HEK293 (cell line): ENCODE measurements at regions not wholly inside any gene's neighbourhood (a gene's known extent, or its start where the extent isn't known, plus 50 kb on each side); places are given as distances from the start of the nearest gene placed in this dataset.

Experiments
- CTCF ChIA-PET: fragments of 350-600 bp; formaldehyde crosslinking; extraction: SDS; loops from one replicate; lab custom pipeline; 2021; ENCODE audit warnings: antibody characterized with exemption; lab: Yijun Ruan, JAX
- POLR2A ChIA-PET: fragments of 300-600 bp; formaldehyde crosslinking; extraction: SDS; loops from one replicate; lab custom pipeline; 2020; ENCODE audit warnings: antibody characterized with exemption, inconsistent platforms; lab: Yijun Ruan, JAX
- H3K27ac ChIP-seq: fragments of 200-500 bp; sonication (Bioruptor generic); 2 replicates; pipeline ENCODE4 v1.5.1; 2014; ENCODE audit warnings: low read depth, low read length, control low read depth, inconsistent platforms; ENCODE audit errors: extremely low read depth
- H3K36me3 ChIP-seq, 2 experiments: fragments of 200-500 bp in 1 of 2; sonication (Bioruptor generic) in 1 of 2; 1 replicate in 1 of 2; 2 replicates in 1 of 2; pipeline ENCODE4 v1.5.1; 2014 to 2017; ENCODE audit warnings: inconsistent platforms in 2 of 2, low read length in 2 of 2; ENCODE audit not compliant: control insufficient read depth in 2 of 2, insufficient read depth in 1 of 2
- H3K4me1 ChIP-seq: fragments of 200-500 bp; sonication (Bioruptor generic); 2 replicates; pipeline ENCODE4 v1.5.1; 2014; ENCODE audit warnings: mild to moderate bottlenecking, low read length, inconsistent platforms; ENCODE audit not compliant: control insufficient read depth, insufficient read depth
- H3K4me3 ChIP-seq: 2 replicates; pipeline ENCODE4 v1.5.1; 2011; ENCODE audit warnings: low read depth, mild to moderate bottlenecking, control low read depth, low read length, moderate library complexity
- H3K9me3 ChIP-seq: fragments of 200-500 bp; sonication (Bioruptor generic); 2 replicates; pipeline ENCODE4 v1.5.1; 2014; ENCODE audit warnings: low read depth, low read length, inconsistent platforms; ENCODE audit not compliant: control insufficient read depth, insufficient read depth
- OVOL3 ChIP-seq: fragments of 450-650 bp; formaldehyde crosslinking; IDR thresholded peaks from 2 replicates; pipeline ENCODE4 v1.5.1; 2016; ENCODE audit warnings: missing biosample characterization, missing genetic modification characterization
- REPIN1 ChIP-seq: fragments of 450-650 bp; formaldehyde crosslinking; IDR thresholded peaks from 2 replicates; pipeline ENCODE4 v1.5.1; 2017; ENCODE audit warnings: missing biosample characterization, missing genetic modification characterization, low read depth
- SALL2 ChIP-seq: fragments of 450-650 bp; formaldehyde crosslinking; IDR thresholded peaks from 2 replicates; pipeline ENCODE4 v1.5.0; 2017; ENCODE audit warnings: missing biosample characterization, mild to moderate bottlenecking, missing genetic modification characterization, borderline replicate concordance
- SCRT1 ChIP-seq: fragments of 450-650 bp; formaldehyde crosslinking; IDR thresholded peaks from 2 replicates; pipeline ENCODE4 v1.5.1; 2016; ENCODE audit warnings: missing biosample characterization, missing genetic modification characterization, borderline replicate concordance
- SCRT2 ChIP-seq: fragments of 450-650 bp; formaldehyde crosslinking; IDR thresholded peaks from 2 replicates; pipeline ENCODE4 v1.5.1; 2016; ENCODE audit warnings: missing biosample characterization, missing genetic modification characterization
- SP2 ChIP-seq: fragments of 450-650 bp; formaldehyde crosslinking; IDR thresholded peaks from 2 replicates; pipeline ENCODE4 v1.5.1; 2016; ENCODE audit warnings: missing biosample characterization, missing genetic modification characterization
- ZBTB20 ChIP-seq: fragments of 450-650 bp; formaldehyde crosslinking; IDR thresholded peaks from 2 replicates; pipeline ENCODE4 v1.5.1; 2016; ENCODE audit warnings: missing biosample characterization, missing genetic modification characterization
- ZBTB21 ChIP-seq: fragments of 450-650 bp; formaldehyde crosslinking; IDR thresholded peaks from 2 replicates; pipeline ENCODE4 v1.5.1; 2017; ENCODE audit warnings: missing biosample characterization, missing genetic modification characterization
- ZBTB48 ChIP-seq: fragments of 450-650 bp; formaldehyde crosslinking; IDR thresholded peaks from 2 replicates; pipeline ENCODE4 v1.5.1; 2016; ENCODE audit warnings: missing biosample characterization, missing genetic modification characterization
- ZIC2 ChIP-seq: fragments of 450-650 bp; formaldehyde crosslinking; IDR thresholded peaks from 2 replicates; pipeline ENCODE4 v1.5.1; 2016; ENCODE audit warnings: missing biosample characterization, missing genetic modification characterization
- ZNF221 ChIP-seq: fragments of 450-650 bp; formaldehyde crosslinking; IDR thresholded peaks from 2 replicates; pipeline ENCODE4 v1.5.1; 2017; ENCODE audit warnings: missing biosample characterization, missing genetic modification characterization, borderline replicate concordance
- ZNF223 ChIP-seq: fragments of 450-650 bp; formaldehyde crosslinking; IDR thresholded peaks from 2 replicates; pipeline ENCODE4 v1.5.1; 2016; ENCODE audit warnings: missing biosample characterization, missing genetic modification characterization
- ZNF473 ChIP-seq: fragments of 450-650 bp; formaldehyde crosslinking; IDR thresholded peaks from 2 replicates; pipeline ENCODE4 v1.5.1; 2017; ENCODE audit warnings: missing biosample characterization, missing genetic modification characterization
- ZNF510 ChIP-seq: fragments of 450-650 bp; formaldehyde crosslinking; IDR thresholded peaks from 2 replicates; pipeline ENCODE4 v1.5.1; 2018; ENCODE audit warnings: mild to moderate bottlenecking, missing genetic modification characterization, missing biosample characterization; ENCODE audit not compliant: insufficient replicate concordance
- ZNF521 ChIP-seq: fragments of 450-650 bp; formaldehyde crosslinking; IDR thresholded peaks from 2 replicates; pipeline ENCODE4 v1.5.1; 2017; ENCODE audit warnings: missing biosample characterization, mild to moderate bottlenecking, missing genetic modification characterization
- ZNF561 ChIP-seq: fragments of 450-650 bp; IDR thresholded peaks from 2 replicates; pipeline ENCODE4 v1.5.1; 2018; ENCODE audit warnings: missing biosample characterization, missing genetic modification characterization, borderline replicate concordance
- ZNF629 ChIP-seq: fragments of 450-650 bp; formaldehyde crosslinking; IDR thresholded peaks from 2 replicates; pipeline ENCODE4 v1.5.1; 2017; ENCODE audit warnings: missing biosample characterization, missing genetic modification characterization
- ZNF701 ChIP-seq: fragments of 450-650 bp; formaldehyde crosslinking; IDR thresholded peaks from 2 replicates; pipeline ENCODE4 v1.5.1; 2016; ENCODE audit warnings: missing biosample characterization, missing genetic modification characterization
- TF ChIP-seq, protein P1 (sequence below): fragments of 450-650 bp; formaldehyde crosslinking; IDR thresholded peaks from 2 replicates; pipeline ENCODE4 v1.5.1; 2016; ENCODE audit warnings: missing biosample characterization, missing genetic modification characterization, low read depth
- TF ChIP-seq, protein P2 (sequence below): fragments of 450-650 bp; formaldehyde crosslinking; conservative IDR thresholded peaks from 2 replicates; pipeline ENCODE4 v1.5.1; 2016; ENCODE audit warnings: low read depth, missing biosample characterization, missing genetic modification characterization
- TF ChIP-seq, protein P3 (sequence below): fragments of 450-650 bp; formaldehyde crosslinking; IDR thresholded peaks from 2 replicates; pipeline ENCODE4 v1.5.1; 2016; ENCODE audit warnings: missing biosample characterization, missing genetic modification characterization
- TF ChIP-seq, protein P4 (sequence below): fragments of 450-650 bp; formaldehyde crosslinking; IDR thresholded peaks from 2 replicates; pipeline ENCODE4 v1.5.1; 2016; ENCODE audit warnings: missing biosample characterization, missing genetic modification characterization

DNA sequence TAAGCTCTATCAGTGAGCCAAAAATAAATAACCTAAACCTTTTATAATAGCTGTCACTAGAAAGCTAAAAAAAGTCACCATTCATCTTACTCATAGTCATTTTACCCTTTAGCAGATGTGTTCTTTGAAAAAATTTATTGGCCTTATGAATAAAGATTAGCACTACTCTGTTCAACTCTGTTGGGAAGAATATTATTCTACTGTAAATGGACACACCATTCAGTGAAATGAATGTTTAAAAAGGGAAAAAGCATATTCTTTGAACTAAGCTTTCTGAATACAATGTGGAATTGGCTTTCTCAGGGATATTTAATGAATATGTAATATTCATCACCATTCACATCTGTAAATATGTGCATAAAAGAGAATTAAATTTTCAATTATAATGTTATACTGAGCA, 422.0 kb downstream of the CBLN2 start (continued):
- no peak for TF ChIP-seq ZNF223
- TF ChIP-seq ZNF473 (tag by site-specific recombination): no peak
- no peak for TF ChIP-seq ZNF521 (tag by site-specific recombination)
- no peak for TF ChIP-seq OVOL3 (tag by site-specific recombination)
- TF ChIP-seq, all 188 proteins: peak for 0

DNA sequence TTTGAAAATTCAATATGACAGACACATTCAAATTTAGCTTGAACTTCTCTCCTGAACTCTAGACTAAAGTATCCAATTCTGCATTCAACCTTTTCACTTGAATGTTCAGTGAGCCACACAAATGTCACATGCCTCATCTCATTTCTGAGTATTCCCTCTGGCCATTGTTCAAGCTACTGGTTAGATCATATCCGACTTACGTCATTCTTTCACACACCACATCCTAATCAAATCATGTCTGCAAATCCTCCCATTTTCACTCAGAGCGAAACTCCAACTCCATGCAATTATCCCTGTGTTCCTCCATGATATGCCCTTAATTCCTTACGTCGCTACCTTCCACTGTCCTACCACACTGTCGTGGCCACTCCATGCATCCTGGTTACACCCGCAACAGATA, 425.1 kb downstream of the CBLN2 start:
- TF ChIP-seq, protein P1, sequence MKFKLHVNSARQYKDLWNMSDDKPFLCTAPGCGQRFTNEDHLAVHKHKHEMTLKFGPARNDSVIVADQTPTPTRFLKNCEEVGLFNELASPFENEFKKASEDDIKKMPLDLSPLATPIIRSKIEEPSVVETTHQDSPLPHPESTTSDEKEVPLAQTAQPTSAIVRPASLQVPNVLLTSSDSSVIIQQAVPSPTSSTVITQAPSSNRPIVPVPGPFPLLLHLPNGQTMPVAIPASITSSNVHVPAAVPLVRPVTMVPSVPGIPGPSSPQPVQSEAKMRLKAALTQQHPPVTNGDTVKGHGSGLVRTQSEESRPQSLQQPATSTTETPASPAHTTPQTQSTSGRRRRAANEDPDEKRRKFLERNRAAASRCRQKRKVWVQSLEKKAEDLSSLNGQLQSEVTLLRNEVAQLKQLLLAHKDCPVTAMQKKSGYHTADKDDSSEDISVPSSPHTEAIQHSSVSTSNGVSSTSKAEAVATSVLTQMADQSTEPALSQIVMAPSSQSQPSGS (tag by site-specific recombination): peak; percentile 40; the same call in 1 of the 2 replicates
- TF ChIP-seq ZNF221 (tag by site-specific recombination) (no peak), ZNF629 (tag by site-specific recombination) (0 out of 2 replicates have a peak, but pooled peaks have one; percentile 24), ZBTB21 (tag by site-specific recombination) (0 out of 2 replicates have a peak, but pooled peaks have one; percentile 19)
- TF ChIP-seq, protein P2, sequence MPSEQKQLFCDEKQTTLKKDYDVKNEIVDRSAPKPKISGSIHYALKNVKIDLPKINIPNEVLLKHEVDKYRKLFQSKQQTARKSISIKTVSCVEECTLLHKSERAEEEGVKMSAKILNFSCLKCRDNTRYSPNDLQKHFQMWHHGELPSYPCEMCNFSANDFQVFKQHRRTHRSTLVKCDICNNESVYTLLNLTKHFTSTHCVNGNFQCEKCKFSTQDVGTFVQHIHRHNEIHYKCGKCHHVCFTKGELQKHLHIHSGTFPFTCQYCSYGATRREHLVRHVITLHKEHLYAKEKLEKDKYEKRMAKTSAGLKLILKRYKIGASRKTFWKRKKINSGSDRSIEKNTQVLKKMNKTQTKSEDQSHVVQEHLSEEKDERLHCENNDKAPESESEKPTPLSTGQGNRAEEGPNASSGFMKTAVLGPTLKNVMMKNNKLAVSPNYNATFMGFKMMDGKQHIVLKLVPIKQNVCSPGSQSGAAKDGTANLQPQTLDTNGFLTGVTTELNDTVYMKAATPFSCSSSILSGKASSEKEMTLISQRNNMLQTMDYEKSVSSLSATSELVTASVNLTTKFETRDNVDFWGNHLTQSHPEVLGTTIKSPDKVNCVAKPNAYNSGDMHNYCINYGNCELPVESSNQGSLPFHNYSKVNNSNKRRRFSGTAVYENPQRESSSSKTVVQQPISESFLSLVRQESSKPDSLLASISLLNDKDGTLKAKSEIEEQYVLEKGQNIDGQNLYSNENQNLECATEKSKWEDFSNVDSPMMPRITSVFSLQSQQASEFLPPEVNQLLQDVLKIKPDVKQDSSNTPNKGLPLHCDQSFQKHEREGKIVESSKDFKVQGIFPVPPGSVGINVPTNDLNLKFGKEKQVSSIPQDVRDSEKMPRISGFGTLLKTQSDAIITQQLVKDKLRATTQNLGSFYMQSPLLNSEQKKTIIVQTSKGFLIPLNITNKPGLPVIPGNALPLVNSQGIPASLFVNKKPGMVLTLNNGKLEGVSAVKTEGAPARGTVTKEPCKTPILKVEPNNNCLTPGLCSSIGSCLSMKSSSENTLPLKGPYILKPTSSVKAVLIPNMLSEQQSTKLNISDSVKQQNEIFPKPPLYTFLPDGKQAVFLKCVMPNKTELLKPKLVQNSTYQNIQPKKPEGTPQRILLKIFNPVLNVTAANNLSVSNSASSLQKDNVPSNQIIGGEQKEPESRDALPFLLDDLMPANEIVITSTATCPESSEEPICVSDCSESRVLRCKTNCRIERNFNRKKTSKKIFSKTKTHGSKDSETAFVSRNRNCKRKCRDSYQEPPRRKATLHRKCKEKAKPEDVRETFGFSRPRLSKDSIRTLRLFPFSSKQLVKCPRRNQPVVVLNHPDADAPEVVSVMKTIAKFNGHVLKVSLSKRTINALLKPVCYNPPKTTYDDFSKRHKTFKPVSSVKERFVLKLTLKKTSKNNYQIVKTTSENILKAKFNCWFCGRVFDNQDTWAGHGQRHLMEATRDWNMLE (tag by site-specific recombination): no peak
- POLR2A ChIA-PET: no interaction called here
- Histone ChIP-seq H3K9me3 (no peaks in the 10 kb centered on the region), H3K4me3 (no peak overlapping the region), H3K27ac (no peak overlapping the region), H3K36me3 (no peaks in the 10 kb centered on the region), H3K4me1 (no peaks in the 10 kb centered on the region)
- CTCF ChIA-PET: no interaction called here

DNA sequence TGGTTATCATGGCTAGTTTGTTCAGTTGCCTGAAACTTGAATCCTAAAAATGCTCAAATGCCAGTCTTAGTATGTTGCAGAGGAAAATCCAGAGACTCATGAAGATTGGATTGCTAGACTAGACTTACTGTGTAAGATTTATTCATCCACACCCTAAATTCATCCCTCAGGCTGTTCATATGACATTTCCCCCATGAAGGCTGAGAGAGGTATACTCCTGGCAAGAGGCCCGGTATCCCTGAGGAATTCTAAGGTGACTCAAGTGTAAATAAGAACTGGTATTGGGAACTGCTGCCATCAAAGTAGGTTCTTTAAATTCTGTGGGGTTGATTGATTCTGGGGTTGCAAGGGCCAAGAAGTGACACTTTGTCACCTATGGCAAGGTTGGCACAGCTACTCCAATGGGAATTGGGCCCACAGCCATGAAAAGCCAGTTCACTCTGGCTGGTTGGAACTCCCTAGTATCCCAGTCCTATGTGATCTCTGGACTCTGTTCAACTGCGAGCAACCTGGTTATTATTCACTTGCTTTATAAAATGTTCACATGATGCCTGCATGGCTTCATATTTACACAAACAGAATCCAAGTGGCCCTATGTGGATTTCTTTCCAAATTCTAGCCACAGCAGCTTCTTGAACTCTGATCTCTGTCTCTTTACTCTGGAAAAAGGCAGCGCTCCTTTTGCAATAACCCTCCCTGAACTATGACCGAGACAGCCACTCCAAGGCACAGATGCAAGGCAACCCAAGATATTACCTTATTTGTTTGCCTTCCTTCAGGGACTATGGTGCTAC, 429.1 kb downstream of the CBLN2 start:
- Histone ChIP-seq H3K27ac (no peak overlapping the region), H3K9me3 (no peaks in the 10 kb centered on the region), H3K4me3 (no peak overlapping the region), H3K36me3 (no peaks in the 10 kb centered on the region), H3K4me1 (no peaks in the 10 kb centered on the region)
- POLR2A ChIA-PET: no interaction called here
- CTCF ChIA-PET: no interaction called here
- TF ChIP-seq SP2: no peak
- TF ChIP-seq ZIC2 (tag by site-specific recombination): no peak
- TF ChIP-seq ZNF629 (tag by site-specific recombination): no peak
- TF ChIP-seq SCRT2 (tag by site-specific recombination): no peak
- no peak for TF ChIP-seq ZBTB48
- no peak for TF ChIP-seq REPIN1 (tag by site-specific recombination)
- no peak for TF ChIP-seq ZNF561 (tag by site-specific recombination)
- TF ChIP-seq ZBTB20 (tag by site-specific recombination): no peak
- TF ChIP-seq ZNF510 (tag by site-specific recombination): no peak
- no peak for TF ChIP-seq SCRT1 (tag by site-specific recombination)
- TF ChIP-seq, protein P3, sequence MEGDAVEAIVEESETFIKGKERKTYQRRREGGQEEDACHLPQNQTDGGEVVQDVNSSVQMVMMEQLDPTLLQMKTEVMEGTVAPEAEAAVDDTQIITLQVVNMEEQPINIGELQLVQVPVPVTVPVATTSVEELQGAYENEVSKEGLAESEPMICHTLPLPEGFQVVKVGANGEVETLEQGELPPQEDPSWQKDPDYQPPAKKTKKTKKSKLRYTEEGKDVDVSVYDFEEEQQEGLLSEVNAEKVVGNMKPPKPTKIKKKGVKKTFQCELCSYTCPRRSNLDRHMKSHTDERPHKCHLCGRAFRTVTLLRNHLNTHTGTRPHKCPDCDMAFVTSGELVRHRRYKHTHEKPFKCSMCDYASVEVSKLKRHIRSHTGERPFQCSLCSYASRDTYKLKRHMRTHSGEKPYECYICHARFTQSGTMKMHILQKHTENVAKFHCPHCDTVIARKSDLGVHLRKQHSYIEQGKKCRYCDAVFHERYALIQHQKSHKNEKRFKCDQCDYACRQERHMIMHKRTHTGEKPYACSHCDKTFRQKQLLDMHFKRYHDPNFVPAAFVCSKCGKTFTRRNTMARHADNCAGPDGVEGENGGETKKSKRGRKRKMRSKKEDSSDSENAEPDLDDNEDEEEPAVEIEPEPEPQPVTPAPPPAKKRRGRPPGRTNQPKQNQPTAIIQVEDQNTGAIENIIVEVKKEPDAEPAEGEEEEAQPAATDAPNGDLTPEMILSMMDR (tag by site-specific recombination): no peak
- TF ChIP-seq SALL2 (tag by site-specific recombination): no peak
- TF ChIP-seq ZNF701 (tag by site-specific recombination): no peak
- TF ChIP-seq, protein P4, sequence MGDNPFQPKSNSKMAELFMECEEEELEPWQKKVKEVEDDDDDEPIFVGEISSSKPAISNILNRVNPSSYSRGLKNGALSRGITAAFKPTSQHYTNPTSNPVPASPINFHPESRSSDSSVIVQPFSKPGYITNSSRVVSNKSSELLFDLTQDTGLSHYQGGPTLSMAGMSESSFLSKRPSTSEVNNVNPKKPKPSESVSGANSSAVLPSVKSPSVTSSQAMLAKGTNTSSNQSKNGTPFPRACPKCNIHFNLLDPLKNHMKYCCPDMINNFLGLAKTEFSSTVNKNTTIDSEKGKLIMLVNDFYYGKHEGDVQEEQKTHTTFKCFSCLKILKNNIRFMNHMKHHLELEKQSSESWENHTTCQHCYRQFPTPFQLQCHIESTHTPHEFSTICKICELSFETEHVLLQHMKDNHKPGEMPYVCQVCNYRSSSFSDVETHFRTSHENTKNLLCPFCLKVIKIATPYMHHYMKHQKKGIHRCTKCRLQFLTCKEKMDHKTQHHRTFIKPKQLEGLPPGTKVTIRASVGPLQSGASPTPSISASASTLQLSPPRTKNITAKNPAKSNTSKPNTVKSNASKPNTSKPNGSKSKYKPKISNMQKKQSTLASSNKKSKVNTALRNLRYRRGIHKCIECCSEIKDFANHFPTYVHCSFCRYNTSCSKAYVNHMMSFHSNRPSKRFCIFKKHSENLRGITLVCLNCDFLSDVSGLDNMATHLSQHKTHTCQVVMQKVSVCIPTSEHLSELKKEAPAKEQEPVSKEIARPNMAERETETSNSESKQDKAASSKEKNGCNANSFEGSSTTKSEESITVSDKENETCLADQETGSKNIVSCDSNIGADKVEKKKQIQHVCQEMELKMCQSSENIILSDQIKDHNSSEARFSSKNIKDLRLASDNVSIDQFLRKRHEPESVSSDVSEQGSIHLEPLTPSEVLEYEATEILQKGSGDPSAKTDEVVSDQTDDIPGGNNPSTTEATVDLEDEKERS (tag by site-specific recombination): no peak
